Astrocyte (in vitro differentiated cells and primary cell): ENCODE measurements at regions not wholly inside any gene's neighbourhood (a gene's known extent, or its start where the extent isn't known, plus 50 kb on each side); places are given as distances from the start of the nearest gene placed in this dataset.

ENCODE experiments used
- DNase-seq: peaks from one replicate; pipeline ENCODE4 v3.0.0-alpha.2; 2010; ENCODE audit warnings: low read depth
- FAIRE-seq: peaks from 2 replicates; lab custom pipeline; 2011; peaks lifted over from hg19 to GRCh38; lab: Jason Lieb, UNC
- H2AFZ ChIP-seq: 2 replicates; pipeline ENCODE4 v1.6.0; 2012; ENCODE audit warnings: low read depth, low read length, inconsistent platforms
- H3K27ac ChIP-seq: 2 replicates; pipeline ENCODE4 v1.5.1; 2011; ENCODE audit warnings: low read depth, low read length, inconsistent platforms
- H3K27me3 ChIP-seq: 2 replicates; pipeline ENCODE4 v1.6.0; 2011; ENCODE audit warnings: low read length, inconsistent platforms; ENCODE audit not compliant: insufficient read depth
- H3K36me3 ChIP-seq: 2 replicates; pipeline ENCODE4 v1.5.1; 2011; ENCODE audit warnings: low read length, inconsistent platforms; ENCODE audit not compliant: insufficient read depth
- H3K4me1 ChIP-seq: 2 replicates; pipeline ENCODE4 v1.5.1; 2011; ENCODE audit warnings: low read length, inconsistent platforms; ENCODE audit not compliant: insufficient read depth
- H3K4me2 ChIP-seq: 2 replicates; pipeline ENCODE4 v1.6.0; 2012; ENCODE audit warnings: low read length, inconsistent platforms
- H3K4me3 ChIP-seq: 2 replicates; pipeline ENCODE4 v1.5.1; 2011; ENCODE audit warnings: low read depth, mild to moderate bottlenecking, low read length, inconsistent platforms; ENCODE audit not compliant: insufficient read depth
- H3K79me2 ChIP-seq: 2 replicates; pipeline ENCODE4 v1.6.0; 2012; ENCODE audit warnings: mild to moderate bottlenecking, low read length, inconsistent platforms; ENCODE audit not compliant: insufficient read depth
- H3K9ac ChIP-seq: 2 replicates; pipeline ENCODE4 v1.6.0; 2012; ENCODE audit warnings: mild to moderate bottlenecking, low read length, inconsistent platforms
- H3K9me3 ChIP-seq: 2 replicates; pipeline ENCODE4 v1.5.1; 2012; ENCODE audit warnings: low read depth, mild to moderate bottlenecking, low read length, inconsistent platforms; ENCODE audit not compliant: insufficient read depth
- H4K20me1 ChIP-seq: 2 replicates; pipeline ENCODE4 v1.6.0; 2012; ENCODE audit warnings: low read length, inconsistent platforms; ENCODE audit not compliant: insufficient read depth
- H3K27ac Mint-ChIP-seq: one replicate; pipeline ENCODE4 v1.8.0; 2021; ENCODE audit warnings: mild to moderate bottlenecking, mixed read lengths; ENCODE audit not compliant: unreplicated experiment
- H3K27me3 Mint-ChIP-seq: one replicate; pipeline ENCODE4 v1.8.0; 2021; ENCODE audit warnings: low read depth, mixed read lengths; ENCODE audit not compliant: unreplicated experiment
- H3K36me3 Mint-ChIP-seq: one replicate; pipeline ENCODE4 v1.8.0; 2021; ENCODE audit warnings: low read depth, mixed read lengths; ENCODE audit not compliant: unreplicated experiment
- H3K4me1 Mint-ChIP-seq: one replicate; pipeline ENCODE4 v1.8.0; 2021; ENCODE audit warnings: low read depth, mixed read lengths; ENCODE audit not compliant: unreplicated experiment
- H3K4me3 Mint-ChIP-seq: one replicate; pipeline ENCODE4 v1.8.0; 2021; ENCODE audit warnings: mild to moderate bottlenecking, moderate library complexity, mixed read lengths; ENCODE audit not compliant: unreplicated experiment
- H3K9me3 Mint-ChIP-seq: one replicate; pipeline ENCODE4 v1.8.0; 2021; ENCODE audit warnings: mild to moderate bottlenecking, mixed read lengths; ENCODE audit not compliant: unreplicated experiment
- EZH2 ChIP-seq: IDR thresholded peaks from 2 replicates; pipeline ENCODE4 v1.6.1; 2012; ENCODE audit warnings: mild to moderate bottlenecking, low read length, inconsistent platforms; ENCODE audit not compliant: insufficient read depth
- TF ChIP-seq, protein P1 (sequence below): IDR thresholded peaks from 2 replicates; pipeline ENCODE4 v1.5.1; 2011; ENCODE audit warnings: low read depth, mild to moderate bottlenecking, inconsistent platforms, low read length, moderate library complexity; ENCODE audit not compliant: insufficient read depth

GRCh38 chr16:80203821-80204220, 337.0 kb upstream of the DYNLRB2 start:
- H3K27me3 Mint-ChIP-seq: peaks cover 10% of the 10 kb centered on the region
- H3K4me1 ChIP-seq: peaks cover 4% of the 10 kb centered on the region
- no peak overlapping the region for H3K27ac Mint-ChIP-seq
- H3K4me3 ChIP-seq: no peak overlapping the region
- peaks cover 3% of the 10 kb centered on the region for H3K4me1 Mint-ChIP-seq
- H2AFZ ChIP-seq: no peak overlapping the region
- FAIRE-seq (no peak), DNase-seq (no peak)
- no peak overlapping the region for H3K4me2 ChIP-seq
- H3K4me3 Mint-ChIP-seq: no peak overlapping the region
- H3K79me2 ChIP-seq: no peaks in the 10 kb centered on the region
- H3K27me3 ChIP-seq: no peaks in the 10 kb centered on the region
- no peak overlapping the region for H3K9ac ChIP-seq
- H3K36me3 Mint-ChIP-seq: no peaks in the 10 kb centered on the region
- no peak for TF ChIP-seq EZH2
- TF ChIP-seq, protein P1, sequence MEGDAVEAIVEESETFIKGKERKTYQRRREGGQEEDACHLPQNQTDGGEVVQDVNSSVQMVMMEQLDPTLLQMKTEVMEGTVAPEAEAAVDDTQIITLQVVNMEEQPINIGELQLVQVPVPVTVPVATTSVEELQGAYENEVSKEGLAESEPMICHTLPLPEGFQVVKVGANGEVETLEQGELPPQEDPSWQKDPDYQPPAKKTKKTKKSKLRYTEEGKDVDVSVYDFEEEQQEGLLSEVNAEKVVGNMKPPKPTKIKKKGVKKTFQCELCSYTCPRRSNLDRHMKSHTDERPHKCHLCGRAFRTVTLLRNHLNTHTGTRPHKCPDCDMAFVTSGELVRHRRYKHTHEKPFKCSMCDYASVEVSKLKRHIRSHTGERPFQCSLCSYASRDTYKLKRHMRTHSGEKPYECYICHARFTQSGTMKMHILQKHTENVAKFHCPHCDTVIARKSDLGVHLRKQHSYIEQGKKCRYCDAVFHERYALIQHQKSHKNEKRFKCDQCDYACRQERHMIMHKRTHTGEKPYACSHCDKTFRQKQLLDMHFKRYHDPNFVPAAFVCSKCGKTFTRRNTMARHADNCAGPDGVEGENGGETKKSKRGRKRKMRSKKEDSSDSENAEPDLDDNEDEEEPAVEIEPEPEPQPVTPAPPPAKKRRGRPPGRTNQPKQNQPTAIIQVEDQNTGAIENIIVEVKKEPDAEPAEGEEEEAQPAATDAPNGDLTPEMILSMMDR: no peak
- H4K20me1 ChIP-seq: no peaks in the 10 kb centered on the region
- peaks cover 5% of the 10 kb centered on the region for H3K9me3 Mint-ChIP-seq
- H3K9me3 ChIP-seq: no peaks in the 10 kb centered on the region
- no peaks in the 10 kb centered on the region for H3K36me3 ChIP-seq
- H3K27ac ChIP-seq: no peak overlapping the region

DNA sequence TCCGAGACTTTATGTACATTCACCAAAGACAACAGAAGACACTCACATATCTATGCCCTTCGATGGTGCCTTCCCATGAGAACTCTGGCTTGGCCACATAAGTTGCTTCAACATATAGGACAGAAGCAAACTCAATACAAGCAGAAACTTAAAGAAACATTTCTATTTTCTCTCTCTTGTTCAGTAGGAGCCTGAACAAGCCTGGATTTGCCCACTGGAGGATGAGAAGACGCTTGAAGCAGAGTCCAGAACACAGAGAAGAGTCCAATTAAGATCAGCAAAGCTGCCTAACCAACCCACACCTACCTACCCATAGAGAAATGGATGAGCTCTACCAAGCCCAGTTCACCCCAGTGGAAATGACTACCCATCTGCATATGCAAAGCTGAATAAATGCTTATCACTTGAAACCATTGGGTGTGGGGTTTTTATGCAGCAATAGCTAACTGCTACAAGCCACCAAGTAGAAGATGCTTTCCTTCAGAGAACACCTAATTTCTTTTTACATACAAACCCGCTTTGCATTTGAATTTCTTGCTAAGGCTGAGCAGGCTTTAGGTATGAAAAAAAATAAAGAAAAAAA, 337.9 kb upstream of the DYNLRB2 start:
- Mint-ChIP-seq H3K4me1 (peaks cover 9% of the 10 kb centered on the region), H3K4me3 (no peak overlapping the region), H3K9me3 (peaks cover 5% of the 10 kb centered on the region), H3K27ac (no peak overlapping the region), H3K36me3 (no peaks in the 10 kb centered on the region), H3K27me3 (peaks cover 10% of the 10 kb centered on the region)
- no peak overlapping the region for H3K9ac ChIP-seq
- H3K4me3 ChIP-seq: no peak overlapping the region
- FAIRE-seq (no peak), DNase-seq (no peak)
- H4K20me1 ChIP-seq: no peaks in the 10 kb centered on the region
- no peak overlapping the region for H3K27ac ChIP-seq
- no peak overlapping the region for H3K4me2 ChIP-seq
- H3K79me2 ChIP-seq: no peaks in the 10 kb centered on the region
- H2AFZ ChIP-seq: no peak overlapping the region
- TF ChIP-seq, protein P1: no peak
- no peak for TF ChIP-seq EZH2
- no peaks in the 10 kb centered on the region for H3K36me3 ChIP-seq
- peaks cover 13% of the 10 kb centered on the region for H3K4me1 ChIP-seq
- H3K9me3 ChIP-seq: no peaks in the 10 kb centered on the region
- H3K27me3 ChIP-seq: no peaks in the 10 kb centered on the region

DNA sequence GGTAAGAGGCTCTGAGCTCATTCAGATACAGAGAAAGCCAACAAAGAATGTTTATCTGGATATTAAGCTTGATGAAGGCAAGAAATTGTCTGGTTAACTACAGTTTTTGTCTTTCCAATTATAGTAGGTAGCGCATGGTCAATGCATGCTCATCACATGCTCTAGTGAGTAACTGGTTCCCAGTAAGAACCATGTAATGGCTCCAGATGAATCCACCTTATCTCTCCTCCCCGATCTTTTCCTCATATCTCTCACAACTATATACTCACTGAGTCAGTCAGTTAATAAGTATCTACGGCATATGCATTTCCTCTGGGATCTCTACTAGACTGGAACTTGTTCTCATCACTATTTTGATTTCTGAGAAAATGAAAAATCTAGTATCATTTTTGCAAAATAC, 340.7 kb upstream of the DYNLRB2 start:
- Histone ChIP-seq H3K36me3 (no peaks in the 10 kb centered on the region), H3K4me3 (no peak overlapping the region), H3K9me3 (no peaks in the 10 kb centered on the region), H3K9ac (no peak overlapping the region), H3K4me1 (peaks cover 17% of the 10 kb centered on the region), H3K4me2 (no peak overlapping the region), H2AFZ (no peak overlapping the region), H4K20me1 (no peaks in the 10 kb centered on the region), H3K79me2 (no peaks in the 10 kb centered on the region), H3K27me3 (no peaks in the 10 kb centered on the region), H3K27ac (no peak overlapping the region)
- TF ChIP-seq EZH2: no peak
- TF ChIP-seq, protein P1: no peak
- Mint-ChIP-seq H3K36me3 (no peaks in the 10 kb centered on the region), H3K9me3 (peaks cover 5% of the 10 kb centered on the region), H3K4me1 (peaks cover 14% of the 10 kb centered on the region), H3K27me3 (peaks cover 10% of the 10 kb centered on the region), H3K4me3 (no peak overlapping the region), H3K27ac (no peak overlapping the region)
- DNase-seq (no peak), FAIRE-seq (no peak)
